ENCODE measurements at regions not wholly inside any gene's neighbourhood (a gene's known extent, or its start where the extent isn't known, plus 50 kb on each side); places are given as distances from the start of the nearest gene placed in this dataset.
"Not testable (repeated sequence)": the region's sequence is repeated elsewhere in the genome, so short reads cannot be mapped to it uniquely, and the experiment has no call there.

DNA sequence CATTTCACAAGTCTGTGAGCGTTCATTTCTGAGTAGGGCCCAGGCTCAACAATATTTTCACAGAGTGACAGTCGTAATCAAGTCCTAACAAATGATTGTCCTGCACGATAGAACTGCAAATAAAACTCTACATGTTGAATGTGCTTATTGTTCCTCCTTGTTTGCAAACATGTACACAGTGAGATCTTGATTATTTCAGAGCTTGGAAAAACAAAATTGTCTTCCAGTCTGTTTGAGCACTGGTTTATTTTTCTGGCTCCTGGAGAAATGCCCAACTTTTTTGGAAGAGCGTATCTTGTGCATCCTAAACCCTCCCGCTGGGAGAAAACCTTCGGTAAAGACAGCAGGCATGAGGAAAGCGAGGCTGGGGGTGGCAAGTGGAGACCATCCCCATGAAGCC is 91.1 kb downstream of the TEX36 start:
- H4K20me1 ChIP-seq (ENCODE audit: insufficient read depth) = no peaks in the 10 kb centered on the region
- H3K4me3 ChIP-seq (replicated peaks in 1 of 2; ENCODE audit: low read depth in 1 of 2, low read length in 2 of 2) = no peak overlapping the region
- H3K9me3 ChIP-seq (ENCODE audit: control insufficient read depth in 1 of 2, insufficient read depth in 1 of 2, low read depth in 1 of 2, low read length in 2 of 2) = peaks cover 11 to 12% of the 10 kb centered on the region in 2 experiments; a peak in 3 of 4 replicates
- ChIA-PET RAD21 (ENCODE audit: low non-redundant PET in 1 of 2, low total read pairs in 2 of 2, uncharacterized antibody in 2 of 2, unreplicated experiment in 2 of 2) (no interaction called here), POLR2A (interaction anchor here (1.2 kb wide), 1 partner anchor 16 kb away, joined by 3 read pairs; no protein-coding TSS in a partner anchor), CTCF (no interaction called here)
- no peaks in the 10 kb centered on the region for H3K79me2 ChIP-seq (ENCODE audit: insufficient read depth, low read length)
- no peaks in the 10 kb centered on the region for H3K4me1 ChIP-seq (ENCODE audit: control insufficient read depth in 1 of 2, insufficient read depth in 2 of 2, low read length in 2 of 2)
- DNase-seq (ENCODE audit: low read depth, low spot score) (no peak), ATAC-seq (no peak)
- no peak overlapping the region for H3K4me2 ChIP-seq (ENCODE audit: low read length)
- H3K9me2 ChIP-seq (ENCODE audit: insufficient read depth) = no peaks in the 10 kb centered on the region
- no peak overlapping the region for H3K27ac ChIP-seq (ENCODE audit: low read depth, low read length)
- no peak overlapping the region for H3K9ac ChIP-seq (ENCODE audit: low read length)
- 0 out of 2 replicates have a peak, but pooled peaks cover 8% of the 10 kb centered on the region for H3K27me3 ChIP-seq (ENCODE audit: insufficient read depth, low read length)
- H3K36me3 ChIP-seq (ENCODE audit: control insufficient read depth in 1 of 2, insufficient read depth in 2 of 2, low read length in 2 of 2) = no peaks in the 10 kb centered on the region
- BruUV-seq (replicated peaks) = no TSS peak
- intact Hi-C loops (cut with micrococcal nuclease) = no loop called here
- no peak overlapping the region for H2AFZ ChIP-seq (ENCODE audit: low read depth, low read length, poor library complexity, severe bottlenecking)
- TF ChIP-seq CTCF (IDR thresholded peaks at IDR 0.05 in 2 of 3, conservative IDR thresholded peaks at IDR 0.05 in 1 of 3; ENCODE audit: borderline replicate concordance in 1 of 3, insufficient read depth in 1 of 3, low read depth in 2 of 3, low read length in 2 of 3) (no peak), ZFX (IDR thresholded peaks at IDR 0.05) (no peak)

- H3K27ac ChIP-seq (ENCODE audit: low read depth, low read length); H3K4me1 ChIP-seq (ENCODE audit: control insufficient read depth in 1 of 2, insufficient read depth in 2 of 2, low read length in 2 of 2); H3K9me3 ChIP-seq (ENCODE audit: control insufficient read depth in 1 of 2, insufficient read depth in 1 of 2, low read depth in 1 of 2, low read length in 2 of 2); H3K4me2 ChIP-seq (ENCODE audit: low read length); BruUV-seq (replicated peaks); H3K36me3 ChIP-seq (ENCODE audit: control insufficient read depth in 1 of 2, insufficient read depth in 2 of 2, low read length in 2 of 2); CTCF ChIA-PET; POLR2A ChIA-PET; H4K20me1 ChIP-seq (ENCODE audit: insufficient read depth); H3K4me3 ChIP-seq (replicated peaks in 1 of 2; ENCODE audit: low read depth in 1 of 2, low read length in 2 of 2); H2AFZ ChIP-seq (ENCODE audit: low read depth, low read length, poor library complexity, severe bottlenecking); H3K9me2 ChIP-seq (ENCODE audit: insufficient read depth); H3K79me2 ChIP-seq (ENCODE audit: insufficient read depth, low read length); H3K9ac ChIP-seq (ENCODE audit: low read length); RAD21 ChIA-PET (ENCODE audit: low non-redundant PET in 1 of 2, low total read pairs in 2 of 2, uncharacterized antibody in 2 of 2, unreplicated experiment in 2 of 2); H3K27me3 ChIP-seq (ENCODE audit: insufficient read depth, low read length); ATAC-seq; intact Hi-C loops (cut with micrococcal nuclease); DNase-seq (ENCODE audit: low read depth, low spot score): not testable (repeated sequence)
Observed at GRCh38 chr10:125588738-125589137, 94.2 kb downstream of the TEX36 start.

Measured in HCT116 (cell line).